ENCODE measurements at regions not wholly inside any gene's neighbourhood (a gene's known extent, or its start where the extent isn't known, plus 50 kb on each side); places are given as distances from the start of the nearest gene placed in this dataset.

- TF ChIP-seq CTCF (IDR thresholded peaks at IDR 0.05) (no peak), POLR2A (IDR thresholded peaks at IDR 0.05) (no peak)
These were observed 188.7 kb upstream of the SOX21 start for GRCh38 chr13:94901070-94901469.

All from testis (tissue), 2 donors.